Renal pelvis (tissue), 1 donor: ENCODE measurements at regions not wholly inside any gene's neighbourhood (a gene's known extent, or its start where the extent isn't known, plus 50 kb on each side); places are given as distances from the start of the nearest gene placed in this dataset.
"Not testable (repeated sequence)": the region's sequence is repeated elsewhere in the genome, so short reads cannot be mapped to it uniquely, and the experiment has no call there.

Experiments used
- DNase-seq: peaks from one replicate; pipeline ENCODE4 v3.0.0-alpha.2; 2013

DNA sequence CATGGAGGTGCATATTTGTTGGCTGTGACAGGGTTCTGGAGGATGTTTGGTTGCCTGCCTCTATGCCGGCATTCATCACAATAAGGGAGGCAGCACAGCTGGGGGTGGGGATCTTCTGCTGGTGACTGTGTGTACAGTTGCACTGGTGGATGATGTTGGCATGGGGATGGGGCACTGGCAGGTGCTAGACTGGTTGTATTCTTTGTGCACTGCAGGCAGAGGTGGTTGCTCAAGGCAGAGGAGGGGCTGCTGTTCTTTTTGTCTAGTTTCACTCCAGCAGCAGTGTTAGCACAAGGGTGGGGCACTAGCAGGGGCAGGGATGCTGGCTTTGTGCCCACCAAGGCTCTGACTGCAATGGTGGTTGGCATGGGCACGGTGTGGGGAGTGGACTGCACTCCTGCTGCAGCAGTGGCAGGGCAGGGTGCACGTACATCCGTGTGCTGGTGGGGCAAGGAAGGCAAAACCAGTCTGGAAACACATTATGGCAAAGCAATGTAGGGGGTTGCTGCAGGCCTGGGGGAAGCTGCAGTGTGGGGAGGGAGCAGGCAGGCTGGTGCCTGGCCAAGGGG, 69.3 kb downstream of the ISOC1 start:
- DNase-seq = no peak

DNA sequence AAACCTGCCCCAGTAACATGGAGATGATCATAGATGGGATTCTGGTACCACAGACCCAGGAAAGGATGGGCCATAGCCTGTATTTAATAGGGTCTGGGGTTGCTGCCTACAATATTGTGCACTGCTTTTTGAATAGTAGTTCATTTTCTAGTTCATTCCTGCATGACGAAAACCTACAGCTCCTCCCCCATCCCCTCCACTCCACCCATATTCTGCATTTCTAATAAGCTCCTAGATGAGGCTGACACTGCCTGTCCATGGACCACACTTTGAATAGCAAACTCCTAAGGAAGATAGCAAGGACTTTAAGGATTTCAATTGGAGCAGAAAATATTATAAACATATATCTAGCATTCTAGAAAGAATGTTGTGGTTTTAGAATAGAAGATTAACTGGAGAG, 75.5 kb downstream of the ISOC1 start:
- no peak for DNase-seq

GRCh38 chr5:129171194-129171944, 76.8 kb downstream of the ISOC1 start:
- DNase-seq = no peak

DNA sequence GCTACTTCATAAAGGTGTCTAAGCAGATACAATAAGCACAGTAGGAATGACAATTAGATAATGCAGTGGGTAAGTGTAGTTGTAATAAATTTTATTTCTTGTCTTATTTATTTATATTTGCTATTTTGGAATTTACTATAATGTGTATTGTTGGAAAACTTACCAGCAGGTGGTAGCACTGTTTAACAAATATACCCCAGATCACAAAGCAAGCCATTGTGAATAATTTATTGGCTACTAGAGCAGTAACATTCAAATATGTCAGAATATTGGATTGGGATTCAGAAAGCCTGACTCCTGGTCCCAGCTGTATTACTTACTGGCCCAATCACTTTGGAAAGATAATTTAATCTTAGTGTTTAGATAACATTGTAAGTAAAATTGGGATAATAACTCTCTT, 78.0 kb downstream of the ISOC1 start:
- DNase-seq = no peak

DNA sequence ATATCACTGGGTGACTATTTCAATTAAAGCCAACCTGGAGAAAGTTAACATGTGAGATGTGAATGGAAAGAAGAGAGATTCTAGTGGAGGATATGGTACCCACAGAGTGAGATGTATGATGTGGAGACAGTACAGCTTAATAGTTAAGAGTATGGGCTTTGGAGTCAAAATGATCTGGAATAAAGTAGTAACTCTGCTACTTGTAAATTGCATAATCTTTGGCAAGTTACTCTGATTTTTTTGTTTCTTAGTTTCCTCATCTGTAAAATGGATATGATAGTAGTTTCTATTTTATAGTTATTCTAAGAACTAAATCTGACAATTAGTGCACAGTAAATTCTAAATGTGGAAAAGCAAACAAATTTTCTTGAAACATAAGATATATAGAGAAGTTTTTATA, 79.2 kb downstream of the ISOC1 start:
- DNase-seq = no peak

- DNase-seq = no peak
Measured at GRCh38 chr5:129174480-129174879, 79.9 kb downstream of the ISOC1 start.

DNA sequence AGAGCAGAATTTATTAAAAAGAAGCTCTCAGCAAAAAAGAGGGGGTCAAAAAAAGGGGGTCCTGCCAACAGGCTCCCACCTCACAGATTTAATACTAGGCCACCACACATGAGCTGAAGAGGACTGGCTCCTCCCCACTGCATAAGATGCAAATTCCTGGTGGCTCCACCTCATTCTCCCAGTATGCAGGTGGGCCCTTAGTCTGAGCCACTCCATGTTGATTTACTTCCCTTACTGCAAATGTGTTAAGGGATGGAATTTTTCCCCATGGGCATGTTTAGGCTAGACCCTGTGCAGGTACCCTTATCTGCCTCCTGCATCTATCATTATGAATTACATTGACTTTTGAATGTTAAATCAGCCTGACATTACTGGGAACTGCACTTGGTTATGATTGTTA, 82.9 kb downstream of the ISOC1 start:
- no peak for DNase-seq

GRCh38 chr5:129199308-129199707, 104.8 kb downstream of the ISOC1 start:
- no peak for DNase-seq

- DNase-seq = no peak
Measured at GRCh38 chr5:129204525-129204924, 110.0 kb downstream of the ISOC1 start.

GRCh38 chr5:129216001-129216400, 121.5 kb downstream of the ISOC1 start:
- no peak for DNase-seq

DNA sequence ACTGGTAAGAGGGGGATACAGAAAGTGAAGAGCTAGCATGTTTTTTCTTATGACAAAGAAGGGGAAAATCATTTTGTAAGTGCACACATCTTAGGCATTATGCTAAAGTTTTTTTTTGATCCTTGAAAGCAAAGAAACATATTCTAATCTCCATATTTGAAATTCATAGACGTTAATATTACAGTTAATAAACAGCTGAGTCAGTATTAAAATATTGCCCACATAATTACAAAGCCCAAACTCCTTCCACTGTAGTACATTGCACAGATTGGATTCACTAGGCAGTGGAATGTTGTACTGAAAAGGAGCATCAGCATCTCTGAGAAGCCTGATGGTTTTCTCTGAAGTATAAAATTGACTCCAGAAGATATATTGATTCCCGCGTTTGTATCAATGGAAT, 122.6 kb downstream of the ISOC1 start:
- no peak for DNase-seq

DNA sequence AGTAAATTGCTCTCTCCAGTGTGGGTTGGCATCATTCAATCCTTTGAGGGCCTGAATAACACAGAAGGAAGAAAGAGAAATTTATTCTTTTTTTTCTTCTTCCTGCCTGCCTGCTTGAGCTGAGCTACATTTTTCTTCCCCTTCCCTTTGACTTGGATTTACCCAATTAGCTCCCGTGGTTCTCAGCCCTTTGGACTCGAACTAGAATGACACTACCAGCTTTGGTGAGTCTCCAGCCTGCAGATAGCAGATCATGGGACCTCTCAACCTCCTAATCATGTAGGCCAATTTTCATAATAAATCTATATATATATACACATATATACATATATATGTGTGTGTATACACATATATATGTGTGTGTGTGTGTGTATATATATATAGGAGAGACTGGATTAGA, 128.6 kb downstream of the ISOC1 start:
- DNase-seq = no peak

GRCh38 chr5:129228577-129228976, 134.0 kb downstream of the ISOC1 start:
- DNase-seq = no peak

- DNase-seq = no peak
Measured at GRCh38 chr5:129241755-129242154, 147.2 kb downstream of the ISOC1 start.

DNA sequence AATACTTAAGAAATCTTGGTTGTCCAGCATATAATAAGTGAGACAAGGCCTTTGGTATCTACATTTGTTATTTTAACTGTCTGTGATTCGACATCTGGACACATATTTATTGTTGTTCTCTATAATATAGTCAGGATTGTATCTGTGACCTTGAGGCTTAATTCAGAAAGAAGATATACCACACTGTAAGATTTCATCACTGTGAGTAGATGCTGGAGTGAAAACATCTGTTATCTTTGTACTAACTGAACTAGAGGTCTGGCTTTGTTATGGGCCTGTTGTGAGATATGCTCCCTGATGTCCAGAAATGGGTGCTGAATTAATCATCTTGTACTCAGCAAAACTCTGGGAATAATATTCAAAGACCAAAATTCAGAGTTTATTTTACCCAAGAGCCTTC, 148.5 kb downstream of the ISOC1 start:
- no peak for DNase-seq

GRCh38 chr5:129244478-129244877, 149.9 kb downstream of the ISOC1 start:
- DNase-seq = no peak

GRCh38 chr5:129245489-129245888, 150.9 kb downstream of the ISOC1 start:
- no peak for DNase-seq

GRCh38 chr5:129246088-129246487, 151.5 kb downstream of the ISOC1 start:
- DNase-seq = no peak

- no peak for DNase-seq
Measured at GRCh38 chr5:129249886-129250285, 155.3 kb downstream of the ISOC1 start.

DNA sequence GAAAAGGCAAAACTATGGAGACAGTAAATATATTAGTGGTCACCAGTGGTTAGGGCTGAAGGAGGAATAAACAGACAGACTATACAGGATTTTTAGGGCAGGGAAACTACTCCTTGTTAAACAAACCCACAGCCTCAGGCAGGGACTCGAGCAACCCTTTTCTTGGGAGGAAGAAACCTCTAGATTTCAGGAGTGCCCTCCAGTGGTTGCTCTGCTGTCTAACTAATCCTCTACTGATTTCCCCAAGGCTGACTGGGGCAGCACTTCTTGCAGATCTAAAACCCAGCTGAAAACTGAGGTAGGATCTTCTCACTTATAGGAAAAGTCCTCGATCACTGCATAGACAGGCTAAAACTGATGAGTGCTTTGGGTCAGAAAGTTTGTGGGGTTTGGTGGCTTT, 176.8 kb downstream of the ISOC1 start:
- no peak for DNase-seq

DNA sequence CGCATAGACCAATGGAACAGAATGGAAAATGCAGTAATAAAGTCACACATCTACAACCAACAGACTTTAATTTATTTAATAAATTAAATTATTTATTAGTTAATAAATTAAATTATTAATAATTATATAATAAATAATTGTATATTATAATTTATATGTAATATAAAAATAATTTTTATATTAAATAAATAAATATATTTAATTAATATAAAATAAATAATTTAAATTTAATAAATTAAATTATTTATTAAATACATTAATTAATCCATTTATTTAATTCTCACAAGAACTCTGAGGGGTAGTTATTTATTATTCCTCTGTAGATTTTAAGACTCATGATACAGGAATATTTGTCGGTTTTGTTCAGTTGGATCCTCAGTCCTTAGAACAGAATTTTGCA, 176.1 kb upstream of the ADAMTS19 start:
- DNase-seq = no peak

DNA sequence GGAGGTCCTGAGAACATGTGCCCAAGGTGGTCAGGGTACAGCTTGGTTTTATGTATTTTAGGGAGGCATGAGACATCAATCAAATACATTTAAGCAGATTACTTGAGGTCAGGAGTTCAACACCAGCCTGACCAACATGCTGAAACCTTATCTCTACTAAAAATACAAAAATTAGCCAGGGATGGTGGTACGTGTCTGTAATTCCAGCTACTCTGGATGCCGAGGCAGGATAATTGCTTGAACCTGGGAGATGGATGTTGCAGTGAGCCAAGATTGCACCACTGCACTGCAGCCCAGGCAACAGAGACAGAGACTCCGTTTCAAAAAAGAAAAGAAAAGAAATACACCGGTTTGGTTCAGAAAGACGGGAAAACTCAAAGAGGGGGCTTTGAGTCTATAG, 165.9 kb upstream of the ADAMTS19 start:
- not testable (repeated sequence) for DNase-seq

DNA sequence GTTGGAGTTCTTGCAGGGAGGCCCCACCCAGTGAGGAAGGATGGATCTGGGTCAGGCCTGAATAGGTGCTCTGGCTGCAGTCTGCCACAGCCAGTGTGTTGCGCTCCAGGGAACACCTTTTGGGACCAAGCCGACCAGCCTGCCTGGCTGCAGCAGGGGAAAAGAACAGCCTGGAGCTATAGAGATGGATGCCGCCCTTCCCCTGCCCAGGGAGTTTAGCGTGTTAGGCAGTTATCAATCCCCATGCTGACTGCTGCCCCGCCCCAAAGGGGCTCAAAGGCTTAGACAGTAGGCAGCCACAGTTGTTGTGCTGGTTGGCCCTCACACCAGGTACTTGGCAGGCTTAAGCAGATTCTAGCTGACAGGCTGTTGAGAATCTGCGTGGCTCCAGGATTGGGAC, 153.4 kb upstream of the ADAMTS19 start:
- DNase-seq = no peak

- DNase-seq = no peak
Measured at GRCh38 chr5:129322968-129323367, 137.1 kb upstream of the ADAMTS19 start.
